ENCODE measurements at regions not wholly inside any gene's neighbourhood (a gene's known extent, or its start where the extent isn't known, plus 50 kb on each side); places are given as distances from the start of the nearest gene placed in this dataset.

DNA sequence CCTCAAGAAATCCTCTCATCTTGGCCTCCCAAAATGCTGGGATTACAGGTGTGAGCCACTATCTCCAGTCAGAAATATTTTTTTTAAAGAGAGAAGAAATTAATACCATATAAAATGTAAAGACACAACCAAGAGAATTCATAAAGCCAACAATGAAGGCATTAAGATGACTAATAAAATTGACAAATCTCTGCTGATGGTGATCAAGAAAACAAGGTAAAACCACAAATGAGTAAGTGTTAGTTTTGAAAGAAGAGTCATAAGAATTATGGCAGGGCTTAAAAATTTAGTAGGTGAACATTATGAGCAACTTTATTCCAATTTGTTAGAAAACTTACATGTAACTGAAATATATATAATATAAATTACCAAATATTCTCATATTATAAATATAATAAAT lies 752.8 kb upstream of the CELF4 start:
- Histone ChIP-seq H3K9me3 (ENCODE audit: control insufficient read depth in 4 of 4, low read length in 3 of 4) (no peaks in the 10 kb centered on the region), H3K4me3 (ENCODE audit: low read depth in 1 of 3, low read length in 3 of 3) (no peak overlapping the region), H3K4me1 (ENCODE audit: control insufficient read depth in 4 of 4, insufficient read depth in 4 of 4, low read length in 3 of 4) (no peaks in the 10 kb centered on the region), H3K27ac (ENCODE audit: low read depth in 1 of 2, low read length in 2 of 2) (no peak overlapping the region), H3K36me3 (ENCODE audit: control insufficient read depth in 4 of 4, insufficient read depth in 3 of 4, low read depth in 1 of 4, low read length in 3 of 4) (no peaks in the 10 kb centered on the region), H3K27me3 (ENCODE audit: control insufficient read depth in 4 of 4, insufficient read depth in 4 of 4, low read length in 3 of 4) (no peaks in the 10 kb centered on the region), H3K9ac (ENCODE audit: low read depth in 1 of 2, low read length in 2 of 2) (no peak overlapping the region)
- TF ChIP-seq GABPA (IDR thresholded peaks at IDR 0.05 in 1 of 2, conservative IDR thresholded peaks at IDR 0.05 in 1 of 2) (no peak), RXRA (IDR thresholded peaks at IDR 0.05) (no peak), YY1 (IDR thresholded peaks at IDR 0.05) (no peak)
- TF ChIP-seq, protein P1, sequence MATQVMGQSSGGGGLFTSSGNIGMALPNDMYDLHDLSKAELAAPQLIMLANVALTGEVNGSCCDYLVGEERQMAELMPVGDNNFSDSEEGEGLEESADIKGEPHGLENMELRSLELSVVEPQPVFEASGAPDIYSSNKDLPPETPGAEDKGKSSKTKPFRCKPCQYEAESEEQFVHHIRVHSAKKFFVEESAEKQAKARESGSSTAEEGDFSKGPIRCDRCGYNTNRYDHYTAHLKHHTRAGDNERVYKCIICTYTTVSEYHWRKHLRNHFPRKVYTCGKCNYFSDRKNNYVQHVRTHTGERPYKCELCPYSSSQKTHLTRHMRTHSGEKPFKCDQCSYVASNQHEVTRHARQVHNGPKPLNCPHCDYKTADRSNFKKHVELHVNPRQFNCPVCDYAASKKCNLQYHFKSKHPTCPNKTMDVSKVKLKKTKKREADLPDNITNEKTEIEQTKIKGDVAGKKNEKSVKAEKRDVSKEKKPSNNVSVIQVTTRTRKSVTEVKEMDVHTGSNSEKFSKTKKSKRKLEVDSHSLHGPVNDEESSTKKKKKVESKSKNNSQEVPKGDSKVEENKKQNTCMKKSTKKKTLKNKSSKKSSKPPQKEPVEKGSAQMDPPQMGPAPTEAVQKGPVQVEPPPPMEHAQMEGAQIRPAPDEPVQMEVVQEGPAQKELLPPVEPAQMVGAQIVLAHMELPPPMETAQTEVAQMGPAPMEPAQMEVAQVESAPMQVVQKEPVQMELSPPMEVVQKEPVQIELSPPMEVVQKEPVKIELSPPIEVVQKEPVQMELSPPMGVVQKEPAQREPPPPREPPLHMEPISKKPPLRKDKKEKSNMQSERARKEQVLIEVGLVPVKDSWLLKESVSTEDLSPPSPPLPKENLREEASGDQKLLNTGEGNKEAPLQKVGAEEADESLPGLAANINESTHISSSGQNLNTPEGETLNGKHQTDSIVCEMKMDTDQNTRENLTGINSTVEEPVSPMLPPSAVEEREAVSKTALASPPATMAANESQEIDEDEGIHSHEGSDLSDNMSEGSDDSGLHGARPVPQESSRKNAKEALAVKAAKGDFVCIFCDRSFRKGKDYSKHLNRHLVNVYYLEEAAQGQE (IDR thresholded peaks at IDR 0.05) = no peak
- TF ChIP-seq, protein P2, sequence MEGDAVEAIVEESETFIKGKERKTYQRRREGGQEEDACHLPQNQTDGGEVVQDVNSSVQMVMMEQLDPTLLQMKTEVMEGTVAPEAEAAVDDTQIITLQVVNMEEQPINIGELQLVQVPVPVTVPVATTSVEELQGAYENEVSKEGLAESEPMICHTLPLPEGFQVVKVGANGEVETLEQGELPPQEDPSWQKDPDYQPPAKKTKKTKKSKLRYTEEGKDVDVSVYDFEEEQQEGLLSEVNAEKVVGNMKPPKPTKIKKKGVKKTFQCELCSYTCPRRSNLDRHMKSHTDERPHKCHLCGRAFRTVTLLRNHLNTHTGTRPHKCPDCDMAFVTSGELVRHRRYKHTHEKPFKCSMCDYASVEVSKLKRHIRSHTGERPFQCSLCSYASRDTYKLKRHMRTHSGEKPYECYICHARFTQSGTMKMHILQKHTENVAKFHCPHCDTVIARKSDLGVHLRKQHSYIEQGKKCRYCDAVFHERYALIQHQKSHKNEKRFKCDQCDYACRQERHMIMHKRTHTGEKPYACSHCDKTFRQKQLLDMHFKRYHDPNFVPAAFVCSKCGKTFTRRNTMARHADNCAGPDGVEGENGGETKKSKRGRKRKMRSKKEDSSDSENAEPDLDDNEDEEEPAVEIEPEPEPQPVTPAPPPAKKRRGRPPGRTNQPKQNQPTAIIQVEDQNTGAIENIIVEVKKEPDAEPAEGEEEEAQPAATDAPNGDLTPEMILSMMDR (IDR thresholded peaks at IDR 0.05; ENCODE audit: low read depth, low read length, missing input control) = no peak
- TF ChIP-seq, protein P3, sequence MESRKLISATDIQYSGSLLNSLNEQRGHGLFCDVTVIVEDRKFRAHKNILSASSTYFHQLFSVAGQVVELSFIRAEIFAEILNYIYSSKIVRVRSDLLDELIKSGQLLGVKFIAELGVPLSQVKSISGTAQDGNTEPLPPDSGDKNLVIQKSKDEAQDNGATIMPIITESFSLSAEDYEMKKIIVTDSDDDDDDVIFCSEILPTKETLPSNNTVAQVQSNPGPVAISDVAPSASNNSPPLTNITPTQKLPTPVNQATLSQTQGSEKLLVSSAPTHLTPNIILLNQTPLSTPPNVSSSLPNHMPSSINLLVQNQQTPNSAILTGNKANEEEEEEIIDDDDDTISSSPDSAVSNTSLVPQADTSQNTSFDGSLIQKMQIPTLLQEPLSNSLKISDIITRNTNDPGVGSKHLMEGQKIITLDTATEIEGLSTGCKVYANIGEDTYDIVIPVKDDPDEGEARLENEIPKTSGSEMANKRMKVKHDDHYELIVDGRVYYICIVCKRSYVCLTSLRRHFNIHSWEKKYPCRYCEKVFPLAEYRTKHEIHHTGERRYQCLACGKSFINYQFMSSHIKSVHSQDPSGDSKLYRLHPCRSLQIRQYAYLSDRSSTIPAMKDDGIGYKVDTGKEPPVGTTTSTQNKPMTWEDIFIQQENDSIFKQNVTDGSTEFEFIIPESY (IDR thresholded peaks at IDR 0.05) = no peak
- no peak for DNase-seq (ENCODE audit: low spot score)

DNA sequence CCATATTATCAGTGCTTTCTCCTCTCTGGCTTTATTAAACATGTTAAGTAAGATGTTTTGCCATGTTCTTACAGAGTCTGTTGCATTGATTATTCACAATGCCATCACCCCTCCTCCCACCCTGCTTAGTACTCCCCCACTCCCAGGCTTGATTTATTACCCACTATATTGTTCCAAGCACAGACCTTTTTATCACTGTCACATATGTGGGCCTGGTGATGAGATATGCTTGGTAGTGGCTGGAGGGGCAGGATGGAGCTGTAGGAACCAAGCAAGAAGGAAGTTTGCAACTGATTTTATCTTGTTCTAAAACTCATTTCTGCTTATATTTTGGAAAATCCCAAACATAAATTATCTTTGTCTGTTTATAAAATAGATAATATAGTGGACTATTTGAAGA lies 748.2 kb upstream of the CELF4 start:
- no peaks in the 10 kb centered on the region for H3K36me3 ChIP-seq (ENCODE audit: control insufficient read depth in 4 of 4, insufficient read depth in 3 of 4, low read depth in 1 of 4, low read length in 3 of 4)
- DNase-seq (ENCODE audit: low spot score) = no peak
- TF ChIP-seq JUND (IDR thresholded peaks at IDR 0.05) (no peak), RXRA (IDR thresholded peaks at IDR 0.05) (no peak), FOXA1 (IDR thresholded peaks at IDR 0.05) (no peak)

DNA sequence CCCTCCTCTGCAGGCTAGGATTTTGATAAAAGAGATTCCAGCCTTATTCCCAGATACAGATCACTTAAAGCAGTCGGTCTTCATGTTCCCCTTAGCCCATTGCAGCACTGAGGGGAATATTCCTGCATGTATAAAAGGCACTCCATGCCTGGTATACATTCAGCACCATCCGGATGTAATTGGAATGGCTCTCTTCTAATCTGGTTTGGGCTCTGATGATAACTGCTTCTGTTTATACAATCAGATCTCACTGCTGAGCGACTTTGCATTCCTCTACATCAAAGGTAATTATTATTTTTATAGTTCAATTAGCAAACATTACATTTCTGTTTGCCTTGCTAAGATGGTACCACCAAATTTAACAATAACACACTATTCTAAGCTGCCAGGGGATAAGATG lies 746.9 kb upstream of the CELF4 start:
- no peak for DNase-seq (ENCODE audit: low spot score)
- Histone ChIP-seq H3K4me1 (ENCODE audit: control insufficient read depth in 4 of 4, insufficient read depth in 4 of 4, low read length in 3 of 4) (no peaks in the 10 kb centered on the region), H3K9ac (ENCODE audit: low read depth in 1 of 2, low read length in 2 of 2) (no peak overlapping the region), H3K9me3 (ENCODE audit: control insufficient read depth in 4 of 4, low read length in 3 of 4) (no peaks in the 10 kb centered on the region), H3K27ac (ENCODE audit: low read depth in 1 of 2, low read length in 2 of 2) (no peak overlapping the region), H3K36me3 (ENCODE audit: control insufficient read depth in 4 of 4, insufficient read depth in 3 of 4, low read depth in 1 of 4, low read length in 3 of 4) (no peaks in the 10 kb centered on the region), H3K4me3 (ENCODE audit: low read depth in 1 of 3, low read length in 3 of 3) (no peak overlapping the region), H3K27me3 (ENCODE audit: control insufficient read depth in 4 of 4, insufficient read depth in 4 of 4, low read length in 3 of 4) (peaks cover 0 to 5% (median 0%) of the 10 kb centered on the region in 4 donors)
- WGBS = 42% methylated on average over 3 of the region's 3 CpGs
- TF ChIP-seq JUND (IDR thresholded peaks at IDR 0.05) = no peak
- no peak for TF ChIP-seq RXRA (IDR thresholded peaks at IDR 0.05)
- TF ChIP-seq SP1 (IDR thresholded peaks at IDR 0.05) = no peak
- no peak for TF ChIP-seq HNF4A (conservative IDR thresholded peaks at IDR 0.05)
- no peak for TF ChIP-seq NR2F2 (IDR thresholded peaks at IDR 0.05)
- TF ChIP-seq, protein P4, sequence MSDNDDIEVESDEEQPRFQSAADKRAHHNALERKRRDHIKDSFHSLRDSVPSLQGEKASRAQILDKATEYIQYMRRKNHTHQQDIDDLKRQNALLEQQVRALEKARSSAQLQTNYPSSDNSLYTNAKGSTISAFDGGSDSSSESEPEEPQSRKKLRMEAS (IDR thresholded peaks at IDR 0.05) = no peak
- no peak for TF ChIP-seq HNF4G (IDR thresholded peaks at IDR 0.05)
- TF ChIP-seq GABPA (IDR thresholded peaks at IDR 0.05 in 1 of 2, conservative IDR thresholded peaks at IDR 0.05 in 1 of 2) = no peak
- TF ChIP-seq RAD21 (IDR thresholded peaks at IDR 0.05) = no peak
- TF ChIP-seq, protein P3 (IDR thresholded peaks at IDR 0.05) = no peak
- TF ChIP-seq, protein P1 (IDR thresholded peaks at IDR 0.05) = no peak
- no peak for TF ChIP-seq FOXA2 (IDR thresholded peaks at IDR 0.05)
- TF ChIP-seq YY1 (IDR thresholded peaks at IDR 0.05) = no peak

More for the DNA sequence above, 748.2 kb upstream of the CELF4 start:
- Histone ChIP-seq H3K27me3 (ENCODE audit: control insufficient read depth in 4 of 4, insufficient read depth in 4 of 4, low read length in 3 of 4) (peaks cover 0 to 5% (median 0%) of the 10 kb centered on the region in 4 donors), H3K9me3 (ENCODE audit: control insufficient read depth in 4 of 4, low read length in 3 of 4) (no peaks in the 10 kb centered on the region), H3K4me1 (ENCODE audit: control insufficient read depth in 4 of 4, insufficient read depth in 4 of 4, low read length in 3 of 4) (no peaks in the 10 kb centered on the region), H3K4me3 (ENCODE audit: low read depth in 1 of 3, low read length in 3 of 3) (no peak overlapping the region), H3K9ac (ENCODE audit: low read depth in 1 of 2, low read length in 2 of 2) (no peak overlapping the region), H3K27ac (ENCODE audit: low read depth in 1 of 2, low read length in 2 of 2) (no peak overlapping the region)

All from liver (tissue), 8 donors.